ENCODE measurements at regions not wholly inside any gene's neighbourhood (a gene's known extent, or its start where the extent isn't known, plus 50 kb on each side); places are given as distances from the start of the nearest gene placed in this dataset.

GRCh38 chr4:32697281-32697814 lies 1977.2 kb downstream of the PCDH7 start:
- H3K9me3 Mint-ChIP-seq = no peaks in the 10 kb centered on the region
- H3T11ph ChIP-seq (ENCODE audit: low read length) = no peak overlapping the region
- no peak overlapping the region for H2AK5ac ChIP-seq (ENCODE audit: insufficient read length, low read length)
- H3K9me3 ChIP-seq (ENCODE audit: control insufficient read depth, low read depth, low read length) = no peaks in the 10 kb centered on the region
- no peak overlapping the region for H3K4ac ChIP-seq (ENCODE audit: low read depth, low read length)
- H3K79me1 ChIP-seq (ENCODE audit: insufficient read depth, low read depth, low read length, poor library complexity, severe bottlenecking) = no peaks in the 10 kb centered on the region
- H3K56ac ChIP-seq (ENCODE audit: insufficient read length, low read depth, low read length) = no peak overlapping the region
- H3K4me1 Mint-ChIP-seq = peaks cover 0 to 3% of the 10 kb centered on the region in 2 experiments; a peak in 1 of 4 replicates
- no peak overlapping the region for H3K4me2 ChIP-seq (ENCODE audit: insufficient read depth, insufficient read length, low read length)
- no peak overlapping the region for H4K5ac ChIP-seq (ENCODE audit: insufficient read length, low read depth, low read length)
- H2AFZ ChIP-seq (ENCODE audit: low read length) = no peak overlapping the region
- H3K23ac ChIP-seq (ENCODE audit: insufficient read length, low read depth, low read length) = no peak overlapping the region
- H3K4me3 Mint-ChIP-seq = no peak overlapping the region
- no peak overlapping the region for H3K18ac ChIP-seq (ENCODE audit: insufficient read length, low read depth, low read length)
- H3K27ac Mint-ChIP-seq = no peak overlapping the region
- H3K27me3 ChIP-seq (ENCODE audit: insufficient read depth, low read length) = no peaks in the 10 kb centered on the region
- no peaks in the 10 kb centered on the region for H3K23me2 ChIP-seq (ENCODE audit: insufficient read length, low read depth, low read length, poor library complexity, severe bottlenecking)
- no peaks in the 10 kb centered on the region for H3K27me3 Mint-ChIP-seq (ENCODE audit: low read depth)
- no peak overlapping the region for H2BK5ac ChIP-seq (ENCODE audit: insufficient read length, low read length)
- no peak overlapping the region for H4K91ac ChIP-seq (ENCODE audit: insufficient read length, low read depth, low read length)
- H3K36me3 Mint-ChIP-seq (ENCODE audit: insufficient read depth in 1 of 3, low read depth in 3 of 3) = no peaks in the 10 kb centered on the region
- no peak overlapping the region for H2BK12ac ChIP-seq (ENCODE audit: insufficient read length, low read depth, low read length)
- H3K14ac ChIP-seq (ENCODE audit: insufficient read depth, low read length) = no peak overlapping the region
- H2BK20ac ChIP-seq (ENCODE audit: low read depth, low read length, poor library complexity, severe bottlenecking) = no peak overlapping the region
- no peaks in the 10 kb centered on the region for H3K79me2 ChIP-seq (ENCODE audit: insufficient read depth, low read length)
- no peaks in the 10 kb centered on the region for H3K4me1 ChIP-seq (ENCODE audit: insufficient read depth, low read length)
- no peak overlapping the region for H3K27ac ChIP-seq (ENCODE audit: insufficient read length, low read depth, low read length)
- H2BK120ac ChIP-seq (ENCODE audit: low read depth, low read length, poor library complexity, severe bottlenecking) = no peak overlapping the region
- no CpG with 5 or more reads among the region's 2 CpGs for WGBS (ENCODE audit: extremely low coverage, insufficient read length, low lambda C conversion rate)
- H2BK15ac ChIP-seq (ENCODE audit: low read depth, low read length) = no peak overlapping the region
- H4K20me1 ChIP-seq (ENCODE audit: control insufficient read depth, insufficient read depth, insufficient read length) = no peaks in the 10 kb centered on the region
- TF ChIP-seq, protein P1, sequence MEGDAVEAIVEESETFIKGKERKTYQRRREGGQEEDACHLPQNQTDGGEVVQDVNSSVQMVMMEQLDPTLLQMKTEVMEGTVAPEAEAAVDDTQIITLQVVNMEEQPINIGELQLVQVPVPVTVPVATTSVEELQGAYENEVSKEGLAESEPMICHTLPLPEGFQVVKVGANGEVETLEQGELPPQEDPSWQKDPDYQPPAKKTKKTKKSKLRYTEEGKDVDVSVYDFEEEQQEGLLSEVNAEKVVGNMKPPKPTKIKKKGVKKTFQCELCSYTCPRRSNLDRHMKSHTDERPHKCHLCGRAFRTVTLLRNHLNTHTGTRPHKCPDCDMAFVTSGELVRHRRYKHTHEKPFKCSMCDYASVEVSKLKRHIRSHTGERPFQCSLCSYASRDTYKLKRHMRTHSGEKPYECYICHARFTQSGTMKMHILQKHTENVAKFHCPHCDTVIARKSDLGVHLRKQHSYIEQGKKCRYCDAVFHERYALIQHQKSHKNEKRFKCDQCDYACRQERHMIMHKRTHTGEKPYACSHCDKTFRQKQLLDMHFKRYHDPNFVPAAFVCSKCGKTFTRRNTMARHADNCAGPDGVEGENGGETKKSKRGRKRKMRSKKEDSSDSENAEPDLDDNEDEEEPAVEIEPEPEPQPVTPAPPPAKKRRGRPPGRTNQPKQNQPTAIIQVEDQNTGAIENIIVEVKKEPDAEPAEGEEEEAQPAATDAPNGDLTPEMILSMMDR (conservative IDR thresholded peaks at IDR 0.05) = no peak
- no peak for DNase-seq
- H4K8ac ChIP-seq (replicated peaks; ENCODE audit: insufficient read length, low read depth, low read length) = no peak overlapping the region
- no peak overlapping the region for H3K9ac ChIP-seq (ENCODE audit: extremely low read depth, insufficient read length, low read length)

All from H9 (cell line).